ENCODE measurements at regions not wholly inside any gene's neighbourhood (a gene's known extent, or its start where the extent isn't known, plus 50 kb on each side); places are given as distances from the start of the nearest gene placed in this dataset.

GRCh38 chr10:78489034-78489433 lies 455.4 kb downstream of the RPS24 start:
- intact Hi-C loops (cut with DNase I) = no loop called here
- no peak overlapping the region for H3K27ac ChIP-seq
- H3K9me3 ChIP-seq = no peaks in the 10 kb centered on the region
- WGBS, 2 donors = 47 to 48% methylated on average over 1 of the region's 1 CpG
- no peaks in the 10 kb centered on the region for H3K36me3 ChIP-seq
- H3K4me1 ChIP-seq = no peaks in the 10 kb centered on the region
- no peak for TF ChIP-seq CTCF (IDR thresholded peaks at IDR 0.05)
- H3K27me3 ChIP-seq = no peaks in the 10 kb centered on the region
- FAIRE-seq (no peak), DNase-seq (no peak), ATAC-seq (no peak)
- no peak overlapping the region for H3K4me3 ChIP-seq

- FAIRE-seq (no peak), DNase-seq (no peak), ATAC-seq (no peak)
- Histone ChIP-seq H3K4me1 (no peaks in the 10 kb centered on the region), H3K9me3 (no peaks in the 10 kb centered on the region), H3K27ac (no peak overlapping the region), H3K36me3 (no peaks in the 10 kb centered on the region), H3K4me3 (no peak overlapping the region), H3K27me3 (no peaks in the 10 kb centered on the region)
- intact Hi-C loops (cut with DNase I) = no loop called here
- 80 to 82% methylated on average over 5 of the region's 5 CpGs for WGBS, 2 donors
- no peak for TF ChIP-seq CTCF (IDR thresholded peaks at IDR 0.05)
Observed at GRCh38 chr10:78491812-78492211, 458.1 kb downstream of the RPS24 start.

- FAIRE-seq = no peak
- no peak for TF ChIP-seq CTCF (IDR thresholded peaks at IDR 0.05)
- no peaks in the 10 kb centered on the region for H3K36me3 ChIP-seq
- H3K4me1 ChIP-seq = no peaks in the 10 kb centered on the region
- no peaks in the 10 kb centered on the region for H3K9me3 ChIP-seq
- H3K4me3 ChIP-seq = no peak overlapping the region
- intact Hi-C loops (cut with DNase I) = no loop called here
- H3K27ac ChIP-seq = no peak overlapping the region
- no peak for DNase-seq
- no peak for ATAC-seq
- no peaks in the 10 kb centered on the region for H3K27me3 ChIP-seq
Observed at GRCh38 chr10:78492424-78492823, 458.8 kb downstream of the RPS24 start.

- H3K27me3 ChIP-seq = no peaks in the 10 kb centered on the region
- FAIRE-seq (no peak), DNase-seq (no peak), ATAC-seq (no peak)
- H3K36me3 ChIP-seq = no peaks in the 10 kb centered on the region
- no peaks in the 10 kb centered on the region for H3K9me3 ChIP-seq
- no peak overlapping the region for H3K27ac ChIP-seq
- no peak for TF ChIP-seq CTCF (IDR thresholded peaks at IDR 0.05)
- no peaks in the 10 kb centered on the region for H3K4me1 ChIP-seq
- intact Hi-C loops (cut with DNase I) = no loop called here
- no peak overlapping the region for H3K4me3 ChIP-seq
Observed at GRCh38 chr10:78494179-78494578, 460.5 kb downstream of the RPS24 start.

- no peaks in the 10 kb centered on the region for H3K36me3 ChIP-seq
- no peaks in the 10 kb centered on the region for H3K9me3 ChIP-seq
- TF ChIP-seq CTCF (IDR thresholded peaks at IDR 0.05) = no peak
- H3K4me1 ChIP-seq = no peaks in the 10 kb centered on the region
- no peaks in the 10 kb centered on the region for H3K27me3 ChIP-seq
- DNase-seq (no peak), FAIRE-seq (no peak), ATAC-seq (no peak)
- H3K27ac ChIP-seq = no peak overlapping the region
- no peak overlapping the region for H3K4me3 ChIP-seq
- intact Hi-C loops (cut with DNase I) = no loop called here
- 83 to 91% methylated on average over 6 of the region's 6 CpGs for WGBS, 2 donors
Observed at GRCh38 chr10:78502210-78502936, 468.7 kb downstream of the RPS24 start.

All from pancreas (tissue), 10 donors.